NOMO-1 (cell line): ENCODE measurements at regions not wholly inside any gene's neighbourhood (a gene's known extent, or its start where the extent isn't known, plus 50 kb on each side); places are given as distances from the start of the nearest gene placed in this dataset.
"Not testable (repeated sequence)": the region's sequence is repeated elsewhere in the genome, so short reads cannot be mapped to it uniquely, and the experiment has no call there.

ENCODE experiments used
- DNase-seq, 2 experiments: peaks; one replicate each; lab custom pipeline; 2025; ENCODE audit not compliant: unreplicated experiment in 2 of 2; lab: John Stamatoyannopoulos, UW

DNA sequence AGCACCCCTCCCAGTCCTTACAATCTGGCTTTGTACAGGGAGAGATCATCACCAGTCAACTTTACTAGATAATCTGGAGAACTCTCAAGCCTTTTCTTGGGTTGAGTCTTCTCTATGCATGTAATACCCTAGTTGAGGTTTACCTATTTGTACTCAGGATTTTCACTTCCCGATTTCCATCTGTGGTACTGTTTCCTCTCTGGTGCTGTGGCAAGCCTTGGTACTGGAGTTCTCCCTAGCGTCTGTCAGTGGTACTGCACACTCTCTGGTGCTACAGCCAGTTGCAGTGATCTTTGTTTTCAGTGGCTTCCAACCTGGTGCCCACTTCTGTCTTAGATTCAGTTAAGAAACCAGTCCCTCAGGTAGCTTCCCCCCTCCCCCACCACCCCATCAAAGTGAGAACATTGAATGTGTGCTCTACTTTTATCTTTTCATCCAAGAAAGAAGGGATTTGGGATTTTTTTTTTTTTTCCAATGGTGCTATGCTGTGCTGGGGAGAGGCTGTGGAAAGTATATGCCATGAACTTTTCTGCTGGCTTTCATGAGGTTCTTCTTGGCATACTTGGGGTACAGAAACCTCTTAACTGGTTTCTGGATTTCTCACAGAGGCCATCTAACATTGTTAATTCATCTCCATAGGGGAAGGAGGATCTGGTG lies 69.4 kb upstream of the EVL start:
- DNase-seq: peak; percentile 77 to 92

DNA sequence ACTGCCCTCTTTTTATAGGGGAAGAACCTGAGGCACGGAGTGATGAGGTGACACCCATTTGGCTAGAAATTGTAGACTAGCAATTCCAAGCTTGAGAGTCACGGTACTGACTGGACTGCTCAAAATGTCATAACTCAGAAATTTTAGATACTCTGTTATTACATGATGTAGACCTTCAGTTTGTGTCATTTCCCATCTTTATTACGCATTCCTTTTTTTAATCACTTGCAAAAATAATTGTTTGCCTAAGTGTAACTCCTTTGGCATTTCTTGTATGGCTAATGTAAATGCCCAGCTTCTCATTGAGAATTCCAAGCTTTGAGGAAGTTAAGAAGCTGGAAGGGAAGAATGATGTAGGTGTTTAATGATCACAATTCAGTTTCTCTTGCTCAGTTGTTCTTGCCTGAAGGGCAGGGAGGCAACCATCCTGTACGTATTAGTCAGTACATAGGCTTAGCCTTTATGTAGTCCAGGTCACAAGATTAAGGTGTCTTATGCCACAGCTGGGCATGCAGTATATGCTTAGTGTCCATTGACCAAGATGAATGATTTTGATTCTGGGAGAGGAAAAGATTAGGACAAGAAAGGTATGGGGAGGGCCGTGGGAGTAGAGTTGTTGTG lies 68.2 kb upstream of the EVL start:
- DNase-seq: no peak

DNA sequence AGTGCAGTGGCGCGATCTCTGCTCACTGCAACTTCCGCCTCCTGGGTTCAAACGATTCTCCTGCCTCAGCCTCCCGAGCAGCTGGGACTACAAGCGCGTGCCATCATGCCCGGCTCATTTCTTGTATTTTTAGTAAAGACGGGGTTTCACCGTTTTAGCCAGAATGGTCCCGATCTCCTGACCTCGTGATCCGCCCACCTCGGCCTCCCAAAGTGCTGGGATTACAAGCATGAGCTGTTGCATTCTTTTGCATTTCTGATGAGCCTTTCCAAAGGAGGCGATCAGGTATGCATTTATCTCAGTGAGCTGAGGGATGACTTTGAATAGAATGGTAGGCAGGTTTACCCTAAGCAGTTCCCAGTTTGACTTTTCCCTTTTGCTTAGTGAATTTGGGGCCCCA lies 64.8 kb upstream of the EVL start:
- DNase-seq: not testable (repeated sequence)

DNA sequence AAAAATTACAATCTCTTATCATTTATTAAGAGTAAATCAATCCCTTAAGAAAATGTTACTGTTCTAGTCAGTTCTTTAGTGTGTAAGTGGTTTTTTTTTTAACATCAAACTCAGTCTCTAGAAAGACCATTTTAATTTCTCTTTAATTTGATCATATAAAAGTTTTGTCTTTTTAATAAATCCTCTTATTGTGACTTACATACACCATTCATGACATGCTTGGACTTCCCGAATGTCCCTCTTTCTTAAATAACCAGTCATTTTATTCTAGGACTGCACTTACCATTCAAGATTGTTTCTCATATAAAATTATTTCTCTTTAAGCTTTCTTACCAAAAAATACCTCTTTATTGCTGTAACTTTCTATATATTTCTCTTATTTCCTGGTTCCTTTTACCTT lies 60.8 kb upstream of the EVL start:
- no peak for DNase-seq

DNA sequence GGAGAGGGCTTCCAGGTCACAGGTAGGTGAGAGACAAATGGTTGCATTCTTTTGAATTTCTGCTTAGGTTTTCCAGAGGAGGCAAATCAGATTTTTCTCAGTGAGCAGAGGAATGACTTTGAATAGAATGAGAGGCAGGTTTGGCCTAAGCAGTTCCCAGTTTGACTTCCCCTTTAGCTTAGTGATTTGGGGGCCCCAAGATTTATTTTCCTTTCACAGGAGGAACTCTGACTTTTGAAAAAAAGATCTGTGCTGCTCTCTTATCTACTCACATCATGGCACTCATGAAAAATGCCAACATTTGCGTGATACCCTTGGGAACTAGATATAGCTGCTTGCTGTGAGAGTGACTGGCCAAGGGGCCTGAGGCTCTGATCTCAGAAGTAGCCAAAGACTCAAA lies 58.0 kb upstream of the EVL start:
- peak; percentile 52 to 71 for DNase-seq

DNA sequence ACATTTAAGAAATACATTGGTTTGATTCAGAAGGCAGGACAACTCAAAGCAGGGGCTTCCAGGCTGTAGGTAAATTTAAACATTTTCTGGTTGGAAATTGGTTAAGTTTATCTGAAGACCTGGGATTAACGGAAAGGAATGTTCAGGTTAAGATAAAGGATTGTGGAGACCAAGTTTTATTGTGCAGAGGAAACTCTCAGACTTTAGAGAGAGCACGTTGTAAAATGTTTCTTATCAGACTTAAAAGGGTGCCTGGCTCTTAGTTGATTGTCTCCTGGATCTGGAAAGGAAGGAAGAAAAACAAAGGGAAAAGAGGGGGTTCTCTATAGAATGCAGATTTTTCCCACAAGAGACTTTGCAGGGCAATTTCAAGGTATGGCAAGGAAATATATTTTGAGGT lies 55.4 kb upstream of the EVL start:
- not testable (repeated sequence) for DNase-seq

DNA sequence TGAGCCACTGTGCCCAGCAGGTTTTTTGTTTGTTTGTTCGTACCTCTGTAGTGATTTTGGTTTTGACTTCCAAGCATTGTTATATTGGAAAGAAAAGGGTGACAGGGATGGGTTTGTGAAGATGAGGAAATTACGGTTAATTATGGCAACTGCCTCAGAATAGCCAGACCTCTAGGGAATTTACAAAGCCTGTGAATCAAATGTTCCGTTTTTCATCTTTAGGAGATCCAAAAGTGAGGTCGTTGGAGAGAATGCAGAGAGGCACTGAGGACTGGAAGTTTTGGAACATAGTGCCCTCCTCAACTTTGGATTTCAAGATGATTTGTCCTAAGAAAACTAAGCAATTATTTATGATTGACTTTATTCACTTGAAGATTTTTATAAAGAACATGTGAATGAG lies 54.5 kb upstream of the EVL start:
- DNase-seq: no peak

DNA sequence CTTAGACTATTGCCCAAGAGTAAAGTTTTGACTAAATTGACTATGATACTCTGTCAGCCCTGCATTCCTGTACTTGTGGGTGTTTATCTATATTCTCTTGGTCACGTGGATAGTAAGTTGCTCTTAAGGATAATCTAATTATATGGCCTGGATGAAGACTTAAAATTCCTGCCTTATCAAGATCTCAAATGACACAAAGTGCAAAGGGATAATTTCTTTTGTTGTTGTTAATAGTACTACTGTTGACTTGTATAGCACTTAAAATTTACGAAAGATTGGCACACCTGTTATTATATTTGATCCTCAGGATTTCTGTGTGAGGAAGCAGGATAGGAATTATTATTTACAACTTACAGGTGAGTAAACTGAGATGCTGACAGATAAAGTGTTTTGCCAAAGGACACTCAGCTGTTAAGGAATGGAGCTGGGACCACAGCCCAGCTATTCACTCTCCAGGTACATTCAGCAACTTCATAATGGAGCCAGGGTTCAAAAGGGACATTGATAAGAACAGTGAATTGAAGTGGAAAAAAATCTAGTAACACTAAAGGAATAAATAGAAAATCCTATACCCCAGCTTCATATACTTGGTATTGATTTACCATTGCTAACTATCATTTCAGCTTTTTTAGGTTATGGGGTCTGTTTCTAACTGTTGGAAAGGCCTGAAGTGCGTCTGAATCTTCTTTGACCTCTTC lies 53.4 kb upstream of the EVL start:
- no peak for DNase-seq

DNA sequence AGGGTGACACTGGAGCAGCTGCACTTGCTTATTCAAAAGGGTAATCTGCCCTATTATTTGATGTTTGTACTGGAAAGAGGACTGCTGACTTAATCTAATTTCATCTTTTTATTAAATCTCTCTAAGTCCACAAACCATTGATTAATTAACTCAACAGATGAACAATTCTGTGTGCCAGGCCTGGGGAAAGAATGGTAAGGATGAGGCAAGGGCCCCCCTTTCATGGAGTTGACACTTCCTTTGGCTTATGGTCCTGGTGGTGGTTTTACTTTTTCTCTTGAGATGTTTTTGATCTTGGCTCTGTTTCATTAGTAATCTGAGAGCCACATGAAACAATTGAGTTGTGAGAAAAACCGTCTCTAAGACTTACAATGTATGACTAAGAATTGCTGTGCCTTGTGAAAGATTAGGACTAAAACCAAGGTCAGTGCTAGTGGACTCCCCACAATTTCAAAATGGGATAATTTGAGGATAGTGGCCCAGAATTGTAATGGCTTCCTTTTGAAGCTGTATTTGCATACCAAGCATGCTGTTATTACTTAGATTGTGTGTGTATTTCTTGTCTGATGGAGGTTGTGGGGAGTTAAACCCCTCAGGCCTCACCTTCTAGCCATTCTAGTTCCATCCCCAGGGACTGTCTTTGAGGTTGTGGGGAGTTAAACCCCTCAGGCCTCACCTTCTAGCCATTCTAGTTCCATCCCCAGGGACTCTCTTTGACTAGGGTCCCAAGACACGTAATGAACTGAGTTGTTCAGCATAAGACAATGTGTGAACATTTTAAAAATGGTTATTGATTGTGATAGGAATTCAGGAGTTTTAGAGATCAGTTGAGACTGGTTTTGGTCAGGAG lies 52.5 kb upstream of the EVL start:
- no peak for DNase-seq

DNA sequence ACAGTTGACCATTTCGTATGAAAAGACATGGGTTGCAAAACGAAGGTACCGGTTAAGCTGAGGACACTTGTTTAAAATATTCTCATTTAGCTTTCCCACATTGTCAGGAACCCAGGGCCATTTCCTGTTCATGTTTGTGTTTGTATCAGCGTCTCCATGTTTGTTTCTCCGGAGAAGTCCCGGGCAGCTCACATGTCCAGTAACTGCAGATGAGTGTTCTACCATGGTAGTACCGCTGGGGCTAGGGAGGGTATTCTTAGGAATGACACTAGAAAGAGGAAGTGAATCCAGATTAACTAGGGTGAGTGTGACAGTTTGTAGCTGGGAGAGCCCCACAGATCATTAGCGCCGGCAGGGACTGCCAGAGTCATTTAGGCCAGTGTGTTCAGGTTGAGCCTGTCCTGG lies 50.0 kb upstream of the EVL start:
- peak; percentile 90 to 93 for DNase-seq
